Lower lobe of right lung (tissue), 2 donors: ENCODE measurements at regions not wholly inside any gene's neighbourhood (a gene's known extent, or its start where the extent isn't known, plus 50 kb on each side); places are given as distances from the start of the nearest gene placed in this dataset.

Experiments used
- ATAC-seq, 2 donors: fragments of 200-7000 bp; cut with Tn5 transposase; one replicate each; pipeline ENCODE4 v1.9.1; 2020 to 2022; ENCODE audit warnings: mild to moderate bottlenecking in 2 of 2, moderate library complexity in 2 of 2
- DNase-seq: peaks from one replicate; pipeline ENCODE4 v3.0.0-alpha.2; 2020
- H3K27ac ChIP-seq: fragments of 200-600 bp; one replicate; pipeline ENCODE4 v1.8.0; 2022
- H3K27me3 ChIP-seq: fragments of 200-600 bp; one replicate; pipeline ENCODE4 v1.8.0; 2022; ENCODE audit warnings: low read depth
- H3K36me3 ChIP-seq: fragments of 200-600 bp; one replicate; pipeline ENCODE4 v1.8.0; 2022; ENCODE audit warnings: mild to moderate bottlenecking
- H3K4me1 ChIP-seq: fragments of 200-600 bp; one replicate; pipeline ENCODE4 v1.8.0; 2022
- H3K4me3 ChIP-seq: fragments of 200-600 bp; one replicate; pipeline ENCODE4 v1.8.0; 2022; ENCODE audit warnings: mild to moderate bottlenecking
- H3K9me3 ChIP-seq: fragments of 200-600 bp; one replicate; pipeline ENCODE4 v1.8.0; 2022
- CTCF ChIP-seq: fragments of 200-600 bp; IDR thresholded peaks from one replicate; pipeline ENCODE4 v1.8.0; 2022; ENCODE audit warnings: antibody characterized with exemption, mild to moderate bottlenecking
- intact Hi-C: fragments of 100-400 bp; cut with DNase I; formaldehyde crosslinking; loops from one replicate; pipeline ENCODE4 v1.11.0; 2022
- donor health status: DM: no; HTN: yes; CAD: no; lungs with severe emphysema.

GRCh38 chr6:99129835-99130234, 182.1 kb upstream of the FBXL4 start:
- ATAC-seq (no peak), DNase-seq (no peak)
- Histone ChIP-seq H3K4me1 (no peaks in the 10 kb centered on the region), H3K4me3 (no peak overlapping the region), H3K36me3 (no peaks in the 10 kb centered on the region), H3K9me3 (no peaks in the 10 kb centered on the region), H3K27me3 (no peaks in the 10 kb centered on the region), H3K27ac (no peak overlapping the region)
- TF ChIP-seq CTCF = no peak
- intact Hi-C loops = no loop called here

GRCh38 chr6:99121748-99122147, 174.0 kb upstream of the FBXL4 start:
- H3K27me3 ChIP-seq = no peaks in the 10 kb centered on the region
- DNase-seq (no peak), ATAC-seq (no peak)
- no peaks in the 10 kb centered on the region for H3K36me3 ChIP-seq
- no peak overlapping the region for H3K27ac ChIP-seq
- H3K4me1 ChIP-seq = no peaks in the 10 kb centered on the region
- no peaks in the 10 kb centered on the region for H3K9me3 ChIP-seq
- intact Hi-C loops = no loop called here
- TF ChIP-seq CTCF = no peak
- no peak overlapping the region for H3K4me3 ChIP-seq

- DNase-seq = no peak
- intact Hi-C loops = no loop called here
- Histone ChIP-seq H3K9me3 (no peaks in the 10 kb centered on the region), H3K27ac (no peak overlapping the region), H3K27me3 (no peaks in the 10 kb centered on the region), H3K4me1 (no peaks in the 10 kb centered on the region), H3K36me3 (no peaks in the 10 kb centered on the region), H3K4me3 (no peak overlapping the region)
- no peak for TF ChIP-seq CTCF
- ATAC-seq = no peak
Measured at GRCh38 chr6:99120641-99121040, 172.9 kb upstream of the FBXL4 start.

- intact Hi-C loops = no loop called here
- H3K27ac ChIP-seq = no peak overlapping the region
- no peak overlapping the region for H3K4me3 ChIP-seq
- no peaks in the 10 kb centered on the region for H3K27me3 ChIP-seq
- H3K36me3 ChIP-seq = no peaks in the 10 kb centered on the region
- TF ChIP-seq CTCF = peak; percentile 66
- no peaks in the 10 kb centered on the region for H3K4me1 ChIP-seq
- ATAC-seq = no peak
- no peaks in the 10 kb centered on the region for H3K9me3 ChIP-seq
- DNase-seq = no peak
Measured at GRCh38 chr6:99119109-99120031, 171.6 kb upstream of the FBXL4 start.

GRCh38 chr6:99114769-99115406, 167.1 kb upstream of the FBXL4 start:
- ATAC-seq = no peak
- no peak overlapping the region for H3K4me3 ChIP-seq
- intact Hi-C loops = no loop called here

More at GRCh38 chr6:99114769-99115406, 167.1 kb upstream of the FBXL4 start:
- H3K27ac ChIP-seq = no peak overlapping the region
- no peaks in the 10 kb centered on the region for H3K9me3 ChIP-seq
- H3K4me1 ChIP-seq = no peaks in the 10 kb centered on the region
- DNase-seq = no peak
- no peaks in the 10 kb centered on the region for H3K36me3 ChIP-seq
- no peak for TF ChIP-seq CTCF
- H3K27me3 ChIP-seq = peaks cover 7% of the 10 kb centered on the region
